ENCODE measurements at regions not wholly inside any gene's neighbourhood (a gene's known extent, or its start where the extent isn't known, plus 50 kb on each side); places are given as distances from the start of the nearest gene placed in this dataset.

GRCh38 chr2:100199421-100199820, 57.0 kb upstream of the AFF3 start:
- no peaks in the 10 kb centered on the region for H3K36me3 Mint-ChIP-seq (ENCODE audit: insufficient read depth)
- H3K9me3 Mint-ChIP-seq (ENCODE audit: low read depth) = peaks cover 3% of the 10 kb centered on the region
- no peak for DNase-seq (ENCODE audit: low spot score, unreplicated experiment)
- no peak for TF ChIP-seq CTCF (IDR thresholded peaks at IDR 0.05; ENCODE audit: unreplicated experiment)
- H3K4me3 Mint-ChIP-seq (ENCODE audit: low read depth) = no peak overlapping the region
- H3K27me3 Mint-ChIP-seq = peaks cover 6% of the 10 kb centered on the region
- peaks cover 4% of the 10 kb centered on the region for H3K4me1 Mint-ChIP-seq (ENCODE audit: low read depth)
- no peak overlapping the region for H3K27ac Mint-ChIP-seq

- Mint-ChIP-seq H3K4me1 (ENCODE audit: low read depth) (peaks cover 4% of the 10 kb centered on the region), H3K27ac (no peak overlapping the region), H3K9me3 (ENCODE audit: low read depth) (peaks cover 3% of the 10 kb centered on the region), H3K36me3 (ENCODE audit: insufficient read depth) (no peaks in the 10 kb centered on the region), H3K4me3 (ENCODE audit: low read depth) (no peak overlapping the region), H3K27me3 (peaks cover 6% of the 10 kb centered on the region)
- no peak for DNase-seq (ENCODE audit: low spot score, unreplicated experiment)
- TF ChIP-seq CTCF (IDR thresholded peaks at IDR 0.05; ENCODE audit: unreplicated experiment) = no peak
Observed at GRCh38 chr2:100198461-100199230, 56.3 kb upstream of the AFF3 start.

DNA sequence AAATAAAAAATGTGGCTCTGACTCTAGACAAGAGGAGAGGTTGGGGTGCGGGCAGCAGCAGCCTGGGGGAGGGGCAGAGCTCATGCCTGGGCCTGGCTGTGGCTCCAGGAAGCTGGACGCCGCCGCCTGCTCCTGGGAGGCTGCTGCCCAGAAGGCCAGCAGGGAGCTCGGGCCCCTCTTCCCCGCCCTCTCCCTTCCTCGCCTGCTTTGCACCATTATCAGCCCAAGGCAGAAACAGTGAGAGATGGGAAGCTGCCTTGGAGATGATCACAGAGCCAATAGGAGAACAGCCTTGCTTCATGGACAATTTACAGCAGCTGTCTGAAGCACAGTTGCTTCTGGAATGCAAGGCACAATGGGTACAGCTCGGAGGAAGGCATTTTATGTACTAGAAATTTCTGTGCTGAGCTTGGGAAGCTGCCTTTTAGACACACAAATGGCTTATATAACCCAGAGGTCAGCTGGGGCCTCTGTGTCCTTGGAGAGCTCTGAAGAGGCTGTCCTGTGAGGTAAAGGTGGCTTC, 55.3 kb upstream of the AFF3 start:
- Mint-ChIP-seq H3K4me3 (ENCODE audit: low read depth) (no peak overlapping the region), H3K9me3 (ENCODE audit: low read depth) (peaks cover 8% of the 10 kb centered on the region), H3K27me3 (peaks cover 6% of the 10 kb centered on the region), H3K4me1 (ENCODE audit: low read depth) (peaks cover 11% of the 10 kb centered on the region), H3K27ac (no peak overlapping the region), H3K36me3 (ENCODE audit: insufficient read depth) (no peaks in the 10 kb centered on the region)
- no peak for TF ChIP-seq CTCF (IDR thresholded peaks at IDR 0.05; ENCODE audit: unreplicated experiment)
- no peak for DNase-seq (ENCODE audit: low spot score, unreplicated experiment)

- peaks cover 11% of the 10 kb centered on the region for H3K4me1 Mint-ChIP-seq (ENCODE audit: low read depth)
- TF ChIP-seq CTCF (IDR thresholded peaks at IDR 0.05; ENCODE audit: unreplicated experiment) = no peak
- peaks cover 5% of the 10 kb centered on the region for H3K27me3 Mint-ChIP-seq
- no peak overlapping the region for H3K27ac Mint-ChIP-seq
- H3K36me3 Mint-ChIP-seq (ENCODE audit: insufficient read depth) = no peaks in the 10 kb centered on the region
- H3K9me3 Mint-ChIP-seq (ENCODE audit: low read depth) = peaks cover 13% of the 10 kb centered on the region
- no peak overlapping the region for H3K4me3 Mint-ChIP-seq (ENCODE audit: low read depth)
- no peak for DNase-seq (ENCODE audit: low spot score, unreplicated experiment)
Observed at GRCh38 chr2:100196786-100197494, 54.5 kb upstream of the AFF3 start.

DNA sequence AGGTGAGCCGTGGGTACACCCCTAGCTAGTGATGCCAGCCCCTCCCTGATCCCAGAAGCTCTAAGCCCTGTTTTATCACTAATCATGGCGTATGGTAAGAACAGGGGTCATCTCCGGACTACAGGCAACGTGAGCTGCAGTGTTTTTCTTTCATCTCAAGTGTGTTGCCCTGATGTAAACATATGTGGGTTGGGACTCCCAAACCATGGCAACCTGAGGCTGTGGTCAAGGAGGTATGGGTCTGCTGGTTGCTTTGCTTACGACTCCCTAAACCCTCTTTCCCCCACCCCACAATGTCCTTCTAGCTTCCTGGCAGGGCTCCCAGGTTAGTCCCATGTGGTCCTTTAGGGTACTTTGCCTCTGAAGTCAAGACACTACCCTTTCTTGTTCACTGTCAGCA, 53.6 kb upstream of the AFF3 start:
- peaks cover 11% of the 10 kb centered on the region for H3K4me1 Mint-ChIP-seq (ENCODE audit: low read depth)
- no peak for TF ChIP-seq CTCF (IDR thresholded peaks at IDR 0.05; ENCODE audit: unreplicated experiment)

More for the DNA sequence above, 53.6 kb upstream of the AFF3 start:
- Mint-ChIP-seq H3K27ac (no peak overlapping the region), H3K4me3 (ENCODE audit: low read depth) (no peak overlapping the region), H3K36me3 (ENCODE audit: insufficient read depth) (no peaks in the 10 kb centered on the region), H3K27me3 (peaks cover 4% of the 10 kb centered on the region), H3K9me3 (ENCODE audit: low read depth) (peaks cover 13% of the 10 kb centered on the region)
- DNase-seq (ENCODE audit: low spot score, unreplicated experiment) = no peak

Measured in progenitor cell of endocrine pancreas (in vitro differentiated cells).